Omental fat pad (tissue), 3 donors: ENCODE measurements at regions not wholly inside any gene's neighbourhood (a gene's known extent, or its start where the extent isn't known, plus 50 kb on each side); places are given as distances from the start of the nearest gene placed in this dataset.

Experiments used
- ATAC-seq: fragments of 150-250 bp; one replicate; pipeline ENCODE4 v1.9.1; 2016; ENCODE audit warnings: mild to moderate bottlenecking, moderate library complexity; ENCODE audit not compliant: low FRiP score
- DNase-seq: peaks from one replicate; pipeline ENCODE4 v3.0.0-alpha.2; 2019; ENCODE audit warnings: low spot score
- CTCF ChIP-seq, 3 donors: fragments of 450-650 bp; IDR thresholded peaks; one replicate each; pipeline ENCODE4 v1.5.1; 2016 to 2017; ENCODE audit warnings: antibody characterized with exemption in 3 of 3, mild to moderate bottlenecking in 3 of 3, moderate library complexity in 2 of 3

- DNase-seq (no peak), ATAC-seq (no peak)
- no peak for TF ChIP-seq CTCF (IDR thresholded peaks at IDR 0.05)
Observed at GRCh38 chr14:86027144-86027543, 497.2 kb downstream of the FLRT2 start.

- DNase-seq (no peak), ATAC-seq (no peak)
- no peak for TF ChIP-seq CTCF (IDR thresholded peaks at IDR 0.05)
Observed at GRCh38 chr14:86022031-86022629, 492.2 kb downstream of the FLRT2 start.

DNA sequence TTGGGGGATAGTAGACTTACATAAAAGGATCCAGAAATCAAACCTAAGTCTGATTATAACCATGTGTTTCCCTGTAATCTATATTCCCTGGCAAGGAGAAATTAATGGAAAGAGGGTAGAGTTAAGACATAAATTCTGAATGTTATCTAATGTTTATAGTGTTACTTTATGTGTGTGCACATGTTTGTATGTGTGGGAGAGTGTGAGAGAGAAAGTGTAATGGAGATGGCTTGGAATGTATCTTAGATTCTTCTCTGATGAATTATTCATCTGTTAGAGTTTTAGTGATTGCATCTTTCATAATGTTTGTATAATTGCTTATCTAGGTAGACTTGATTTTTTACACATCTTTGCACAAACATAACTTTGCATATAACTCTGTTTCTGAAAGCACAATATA, 490.9 kb downstream of the FLRT2 start:
- DNase-seq (no peak), ATAC-seq (no peak)
- TF ChIP-seq CTCF (IDR thresholded peaks at IDR 0.05), result no peak

GRCh38 chr14:86015941-86016340, 486.0 kb downstream of the FLRT2 start:
- ATAC-seq (no peak), DNase-seq (no peak)
- TF ChIP-seq CTCF (IDR thresholded peaks at IDR 0.05), result no peak

DNA sequence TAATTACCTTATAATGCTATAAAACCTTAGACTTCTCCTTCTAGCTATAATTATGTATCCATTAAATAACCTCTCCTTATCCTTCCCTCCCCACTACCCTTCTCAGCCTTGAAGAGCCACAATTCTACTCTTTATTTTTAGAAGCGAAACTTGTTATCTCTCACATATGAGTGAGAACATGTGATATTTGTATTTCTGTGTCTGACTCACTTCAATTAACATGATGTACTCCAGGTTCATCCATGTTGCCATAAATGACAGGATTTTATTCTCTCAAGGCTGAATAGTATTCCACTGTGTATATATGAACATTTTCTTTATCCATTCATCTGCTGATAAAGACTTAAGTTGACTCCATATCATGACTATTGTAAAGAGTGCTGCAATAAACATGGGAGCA, 485.6 kb downstream of the FLRT2 start:
- no peak for TF ChIP-seq CTCF (IDR thresholded peaks at IDR 0.05)
- ATAC-seq, result no peak
- no peak for DNase-seq

GRCh38 chr14:86013641-86014040, 483.7 kb downstream of the FLRT2 start:
- no peak for TF ChIP-seq CTCF (IDR thresholded peaks at IDR 0.05)
- ATAC-seq (no peak), DNase-seq (no peak)

GRCh38 chr14:86012461-86012860, 482.5 kb downstream of the FLRT2 start:
- DNase-seq (no peak), ATAC-seq (no peak)
- no peak for TF ChIP-seq CTCF (IDR thresholded peaks at IDR 0.05)
